Keratinocyte (primary cell): ENCODE measurements at regions not wholly inside any gene's neighbourhood (a gene's known extent, or its start where the extent isn't known, plus 50 kb on each side); places are given as distances from the start of the nearest gene placed in this dataset.

Source experiments
- EZH2 ChIP-seq: IDR thresholded peaks from one replicate; pipeline ENCODE4 v1.6.1; 2012; ENCODE audit warnings: inconsistent platforms, mild to moderate bottlenecking, low read length, moderate library complexity
- TF ChIP-seq, protein P1 (sequence below), 3 experiments: IDR thresholded peaks in 1 of 3; conservative IDR thresholded peaks in 1 of 3; optimal IDR thresholded peaks in 1 of 3; 2 replicates in 2 of 3; 3 replicates in 1 of 3; pipeline versions ENCODE3 to v1.5.1; 2011; ENCODE audit warnings: low read length in 3 of 3, mild to moderate bottlenecking in 3 of 3, moderate library complexity in 2 of 3, control low read depth in 1 of 3, inconsistent platforms in 1 of 3; ENCODE audit not compliant: insufficient read depth in 2 of 3; ENCODE audit errors: extremely low read depth in 1 of 3

DNA sequence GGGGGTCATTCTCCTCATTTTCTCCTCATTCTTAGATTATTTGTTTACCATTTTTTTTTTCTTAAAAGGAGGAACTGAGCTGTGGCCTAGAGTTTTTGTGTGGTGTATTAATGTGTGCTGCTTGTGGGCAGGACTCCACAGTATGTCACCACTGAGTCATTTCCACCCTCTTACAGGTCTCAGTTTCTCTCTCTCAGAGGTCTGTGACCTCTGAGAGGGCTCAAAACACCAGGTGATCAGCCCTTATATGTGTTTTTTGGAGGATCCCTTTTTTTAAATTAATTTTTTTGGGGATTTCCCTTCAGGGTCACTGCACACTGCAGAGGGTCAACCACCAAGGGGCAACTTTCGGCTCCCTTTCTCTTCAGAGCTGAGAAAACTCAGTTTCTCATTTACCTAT is 166.4 kb downstream of the SUCNR1 start:
- TF ChIP-seq, protein P1, sequence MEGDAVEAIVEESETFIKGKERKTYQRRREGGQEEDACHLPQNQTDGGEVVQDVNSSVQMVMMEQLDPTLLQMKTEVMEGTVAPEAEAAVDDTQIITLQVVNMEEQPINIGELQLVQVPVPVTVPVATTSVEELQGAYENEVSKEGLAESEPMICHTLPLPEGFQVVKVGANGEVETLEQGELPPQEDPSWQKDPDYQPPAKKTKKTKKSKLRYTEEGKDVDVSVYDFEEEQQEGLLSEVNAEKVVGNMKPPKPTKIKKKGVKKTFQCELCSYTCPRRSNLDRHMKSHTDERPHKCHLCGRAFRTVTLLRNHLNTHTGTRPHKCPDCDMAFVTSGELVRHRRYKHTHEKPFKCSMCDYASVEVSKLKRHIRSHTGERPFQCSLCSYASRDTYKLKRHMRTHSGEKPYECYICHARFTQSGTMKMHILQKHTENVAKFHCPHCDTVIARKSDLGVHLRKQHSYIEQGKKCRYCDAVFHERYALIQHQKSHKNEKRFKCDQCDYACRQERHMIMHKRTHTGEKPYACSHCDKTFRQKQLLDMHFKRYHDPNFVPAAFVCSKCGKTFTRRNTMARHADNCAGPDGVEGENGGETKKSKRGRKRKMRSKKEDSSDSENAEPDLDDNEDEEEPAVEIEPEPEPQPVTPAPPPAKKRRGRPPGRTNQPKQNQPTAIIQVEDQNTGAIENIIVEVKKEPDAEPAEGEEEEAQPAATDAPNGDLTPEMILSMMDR (optimal IDR thresholded peaks at IDR 0.05 in 1 of 3, IDR thresholded peaks at IDR 0.05 in 1 of 3, conservative IDR thresholded peaks at IDR 0.05 in 1 of 3; ENCODE audit: extremely low read depth in 1 of 3, insufficient read depth in 2 of 3, low read length in 3 of 3) = no peak
- no peak for TF ChIP-seq EZH2
